ENCODE measurements at regions not wholly inside any gene's neighbourhood (a gene's known extent, or its start where the extent isn't known, plus 50 kb on each side); places are given as distances from the start of the nearest gene placed in this dataset.

GRCh38 chr1:8142955-8143629 is 117.0 kb upstream of the ERRFI1 start (continued):
- no peak for TF ChIP-seq CHD1 (IDR thresholded peaks at IDR 0.05; ENCODE audit: low read depth, low read length)

GRCh38 chr1:8139941-8140340 is 113.8 kb upstream of the ERRFI1 start:
- Histone ChIP-seq H2AK5ac (ENCODE audit: low read depth, low read length) (peak overlapping the region; percentile 61; the same call in 1 of the 2 replicates), H2BK5ac (ENCODE audit: low read depth, low read length, poor library complexity, severe bottlenecking) (no peak overlapping the region), H3K9ac (ENCODE audit: low read depth, low read length) (no peak overlapping the region), H3K27me3 (ENCODE audit: control insufficient read depth, insufficient read depth, low read length) (no peaks in the 10 kb centered on the region; the same call in 1 of the 2 replicates), H4K5ac (ENCODE audit: low read depth, low read length) (no peak overlapping the region), H3K4ac (ENCODE audit: low read depth, low read length) (peak overlapping the region; percentile 10), H2AFZ (replicated peaks; ENCODE audit: low read length, poor library complexity) (no peak overlapping the region), H2AK9ac (replicated peaks; ENCODE audit: low read depth, low read length, poor library complexity) (no peak overlapping the region), H2BK120ac (ENCODE audit: low read depth, low read length) (no peak overlapping the region), H4K91ac (ENCODE audit: insufficient read depth, low read depth, low read length) (no peak overlapping the region), H2BK20ac (ENCODE audit: low read depth, low read length) (no peak overlapping the region), H3K4me3 (ENCODE audit: insufficient read depth, low read depth, low read length) (no peak overlapping the region), H3K4me2 (ENCODE audit: low read depth, low read length) (no peak overlapping the region), H3K14ac (replicated peaks; ENCODE audit: low read depth, low read length) (no peak overlapping the region), H3K27ac (ENCODE audit: insufficient read depth, low read length) (no peak overlapping the region), H3K9me3 (ENCODE audit: control insufficient read depth, insufficient read depth, low read length) (no peaks in the 10 kb centered on the region), H3K23ac (ENCODE audit: low read depth, low read length) (no peak overlapping the region), H3K56ac (ENCODE audit: extremely low read depth, insufficient read depth, low read length) (no peak overlapping the region), H3K36me3 (ENCODE audit: control insufficient read depth, insufficient read depth, low read length) (no peaks in the 10 kb centered on the region), H4K8ac (ENCODE audit: low read depth in 2 of 2, low read length in 2 of 2) (no peak overlapping the region), H3K9me1 (ENCODE audit: insufficient read depth, low read length) (peaks cover 8% of the 10 kb centered on the region; the same call in 1 of the 2 replicates), H2BK15ac (ENCODE audit: low read depth, low read length) (peak overlapping the region; percentile 17; the same call in 1 of the 3 replicates), H3K4me1 (ENCODE audit: control insufficient read depth, insufficient read depth, low read length) (peaks cover 13% of the 10 kb centered on the region), H3K79me1 (ENCODE audit: low read depth in 1 of 2, low read length in 2 of 2) (peaks cover 0 to 3% of the 10 kb centered on the region in 2 experiments; a peak in 1 of 4 replicates), H3K18ac (ENCODE audit: low read depth, low read length) (no peak overlapping the region), H4K20me1 (ENCODE audit: insufficient read depth, low read length) (no peaks in the 10 kb centered on the region)
- WGBS, 2 experiments (ENCODE audit: extremely low coverage in 2 of 2, insufficient read length in 1 of 2): 100% methylated on average over 4 of the region's 11 CpGs; no CpG with 5 or more reads in 1 of the 2 experiments
- intact Hi-C loops (cut with micrococcal nuclease): no loop called here
- CTCF ChIA-PET: no interaction called here
- POLR2A ChIA-PET (ENCODE audit: unreplicated experiment): no interaction called here
- DNase-seq (no peak), ATAC-seq (ENCODE audit: low read depth) (no peak)
- BruUV-seq (replicated peaks): no TSS peak
- TF ChIP-seq MXI1 (IDR thresholded peaks at IDR 0.05; ENCODE audit: borderline replicate concordance, low read depth, low read length): no peak
- no peak for TF ChIP-seq POLR2A (IDR thresholded peaks at IDR 0.05; ENCODE audit: low read depth, low read length)
- dilution Hi-C loops (cut with HindIII; ENCODE audit: low sequenced_read_pairs, unreplicated experiment): no loop called here
- in situ Hi-C loops (cut with MboI; ENCODE audit: low sequenced_read_pairs): no loop called here
